Caki2 (cell line): ENCODE measurements at regions not wholly inside any gene's neighbourhood (a gene's known extent, or its start where the extent isn't known, plus 50 kb on each side); places are given as distances from the start of the nearest gene placed in this dataset.
A peak's percentile ranks its signal among the peaks of the same experiment; 100 is the strongest.
"Not testable (repeated sequence)": the region's sequence is repeated elsewhere in the genome, so short reads cannot be mapped to it uniquely, and the experiment has no call there.

ENCODE experiments used
- DNase-seq: peaks from one replicate; pipeline ENCODE4 v3.0.0-alpha.2; 2015; ENCODE audit warnings: low read depth
- in situ Hi-C: cut with HindIII; loops from 2 replicates; pipeline ENCODE4 v1.10.0; 2016; ENCODE audit warnings: low sequenced_read_pairs, low pct_unique_long_range_greater_than_20kb, mixed read lengths

- DNase-seq, in situ Hi-C loops: not testable (repeated sequence)
These were observed 111.4 kb upstream of the METTL9 start for GRCh38 chr16:21487956-21488355.

GRCh38 chr16:21499046-21499445 lies 100.3 kb upstream of the METTL9 start:
- in situ Hi-C loops, DNase-seq: not testable (repeated sequence)

GRCh38 chr16:21501223-21501868 lies 98.0 kb upstream of the METTL9 start:
- in situ Hi-C loops: not testable (repeated sequence)
- DNase-seq: peak; percentile 87

GRCh38 chr16:21501869-21502667 lies 97.3 kb upstream of the METTL9 start:
- peak; percentile 100 for DNase-seq
- in situ Hi-C loops: no loop called here

GRCh38 chr16:21503574-21503920 lies 95.8 kb upstream of the METTL9 start:
- peak; percentile 75 for DNase-seq
- in situ Hi-C loops: not testable (repeated sequence)

- in situ Hi-C loops: not testable (repeated sequence)
- DNase-seq: peak; percentile 86
These were observed 95.2 kb upstream of the METTL9 start for GRCh38 chr16:21503941-21504832.

GRCh38 chr16:21505751-21506520 lies 93.4 kb upstream of the METTL9 start:
- in situ Hi-C loops, DNase-seq: not testable (repeated sequence)

- in situ Hi-C loops, DNase-seq: not testable (repeated sequence)
These were observed 92.4 kb upstream of the METTL9 start for GRCh38 chr16:21506857-21507456.

GRCh38 chr16:21507631-21508305 lies 91.6 kb upstream of the METTL9 start:
- in situ Hi-C loops, DNase-seq: not testable (repeated sequence)

GRCh38 chr16:21508661-21509436 lies 90.5 kb upstream of the METTL9 start:
- in situ Hi-C loops: not testable (repeated sequence)
- peak; percentile 38 for DNase-seq

GRCh38 chr16:21509437-21510086 lies 89.8 kb upstream of the METTL9 start:
- peak; percentile 4 for DNase-seq
- in situ Hi-C loops: not testable (repeated sequence)

GRCh38 chr16:21510869-21511255 lies 88.5 kb upstream of the METTL9 start:
- in situ Hi-C loops, DNase-seq: not testable (repeated sequence)

GRCh38 chr16:21511315-21512210 lies 87.8 kb upstream of the METTL9 start:
- in situ Hi-C loops: not testable (repeated sequence)
- peak; percentile 99 for DNase-seq

GRCh38 chr16:21512280-21513192 lies 86.8 kb upstream of the METTL9 start:
- in situ Hi-C loops: not testable (repeated sequence)
- DNase-seq: peak; percentile 76
